Body of pancreas (tissue), 4 donors: ENCODE measurements at regions not wholly inside any gene's neighbourhood (a gene's known extent, or its start where the extent isn't known, plus 50 kb on each side); places are given as distances from the start of the nearest gene placed in this dataset.
A peak's percentile ranks its signal among the peaks of the same experiment; 100 is the strongest.
"Not testable (repeated sequence)": the region's sequence is repeated elsewhere in the genome, so short reads cannot be mapped to it uniquely, and the experiment has no call there.

Experiments
- ATAC-seq: fragments of 150-250 bp; one replicate; pipeline ENCODE4 v1.9.1; 2016
- DNase-seq, 4 donors: peaks; one replicate each; pipeline ENCODE4 v3.0.0-alpha.2; 2019
- H3K27ac ChIP-seq, 4 donors: fragments of 200-600 bp; sonication (generic); 1 replicate in 3 of 4; 2 replicates in 1 of 4; pipeline versions ENCODE4 v1.5.1 to v1.6.1; 2016 to 2019; ENCODE audit warnings: mild to moderate bottlenecking in 1 of 4, mixed read lengths in 1 of 4, moderate library complexity in 1 of 4
- H3K27me3 ChIP-seq, 2 donors: fragments of 200-600 bp; sonication (generic); one replicate each; pipeline ENCODE4 v1.6.0; 2016; ENCODE audit warnings: mild to moderate bottlenecking in 1 of 2
- H3K36me3 ChIP-seq, 2 donors: fragments of 200-600 bp; sonication (generic); replicated peaks in 1 of 2; 2 replicates each; pipeline ENCODE4 v1.5.1; 2016; ENCODE audit warnings: low read depth in 2 of 2; ENCODE audit not compliant: insufficient read depth in 1 of 2
- H3K4me1 ChIP-seq: fragments of 200-600 bp; sonication (generic); one replicate; pipeline ENCODE4 v1.6.0; 2016
- H3K4me3 ChIP-seq, 2 donors: fragments of 200-600 bp; sonication (generic); 1 replicate in 1 of 2; 2 replicates in 1 of 2; pipeline ENCODE4 v1.5.1; 2016 to 2019
- H3K9me3 ChIP-seq, 3 donors: fragments of 200-600 bp; sonication (generic); 1 replicate in 2 of 3; 2 replicates in 1 of 3; pipeline ENCODE4 v1.5.1; 2016
- CTCF ChIP-seq, 7 experiments: fragments of 450-650 bp in 4 of 7; fragments of 200-600 bp in 3 of 7; sonication (generic) in 3 of 7; IDR thresholded peaks; one replicate each; pipeline ENCODE4 v1.5.1; 2016 to 2019; ENCODE audit warnings: antibody characterized with exemption in 7 of 7
- POLR2A ChIP-seq, 3 donors: fragments of 450-650 bp; IDR thresholded peaks; one replicate each; pipeline ENCODE4 v1.6.1; 2016; ENCODE audit warnings: antibody characterized with exemption in 3 of 3, mild to moderate bottlenecking in 2 of 3
- WGBS, 2 donors: methylation state at CpG; one replicate each; pipeline ENCODE4 v1.1.5; 2017; 5-methylcytosine and 5-hydroxymethylcytosine counted together
- intact Hi-C: fragments of 100-400 bp; cut with DNase I; formaldehyde crosslinking; loops from one replicate; pipeline ENCODE4 v1.15.1; 2023

DNA sequence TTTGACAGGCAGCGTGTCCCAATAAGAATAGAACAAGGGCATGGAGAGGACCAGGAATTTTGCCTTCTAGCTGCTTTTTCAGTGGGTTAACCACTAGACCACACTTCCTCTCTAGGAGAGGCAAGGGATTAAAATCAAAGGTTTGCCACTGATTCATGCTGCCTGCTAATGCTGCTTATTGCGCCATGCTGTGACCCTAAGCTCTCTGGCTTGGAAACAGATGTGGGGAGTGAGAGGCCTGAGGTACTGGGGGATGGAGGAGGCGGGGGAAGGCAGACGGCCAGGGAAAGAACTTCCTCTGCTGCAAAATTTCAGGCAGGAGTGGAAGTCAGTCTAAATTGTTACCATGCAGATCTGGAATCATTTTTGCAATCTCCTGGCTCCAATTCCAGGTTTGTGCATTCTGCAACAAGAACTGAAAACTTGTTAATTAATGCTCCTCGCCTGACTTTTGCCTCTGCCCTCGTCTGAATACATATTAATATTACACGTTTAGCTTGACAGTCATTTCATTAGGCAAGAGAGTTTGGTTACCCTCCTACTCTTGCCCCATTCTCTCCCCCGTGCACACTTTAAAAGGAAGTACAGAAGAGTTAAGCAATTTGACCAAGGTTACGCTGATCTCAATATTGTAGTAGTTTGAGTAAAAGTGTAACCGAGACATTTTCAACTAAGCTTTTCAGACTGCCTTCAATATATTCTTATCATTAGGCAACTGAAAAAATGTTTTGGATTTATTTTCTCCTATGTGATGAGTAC, 121.7 kb upstream of the SPRED1 start:
- Histone ChIP-seq H3K36me3 (no peaks in the 10 kb centered on the region), H3K4me3 (no peak overlapping the region), H3K4me1 (no peaks in the 10 kb centered on the region), H3K27me3 (no peaks in the 10 kb centered on the region), H3K27ac (peak overlapping the region in 2 of 4 donors; percentile 55 to 64), H3K9me3 (no peaks in the 10 kb centered on the region)
- no peak for TF ChIP-seq CTCF (IDR thresholded peaks at IDR 0.05)
- no peak for TF ChIP-seq POLR2A (IDR thresholded peaks at IDR 0.05)
- peak; percentile 68 for ATAC-seq
- 20 to 40% methylated on average over 10 of the region's 10 CpGs for WGBS, 2 donors
- intact Hi-C loops, result no loop called here
- peak; percentile 35 to 83 (median 50) for DNase-seq

DNA sequence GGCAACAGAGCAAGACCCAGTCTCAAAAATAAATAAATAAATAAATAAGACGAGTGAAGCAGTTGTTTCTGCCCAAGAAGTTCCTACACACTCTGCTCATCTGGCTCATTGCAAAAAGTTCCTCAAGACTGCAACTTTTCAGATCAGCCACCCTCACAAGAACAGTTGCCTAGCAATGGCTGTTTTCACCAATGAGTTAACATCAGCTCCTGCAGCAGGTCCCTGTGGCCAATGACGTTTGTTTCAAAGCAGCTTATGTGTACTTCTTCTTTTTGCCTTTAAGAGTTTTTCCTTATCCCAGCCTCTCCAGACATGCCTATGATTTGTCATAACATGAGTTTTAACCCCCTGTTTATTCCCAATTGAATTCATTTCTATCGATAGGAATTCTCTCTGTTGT, 118.4 kb upstream of the SPRED1 start:
- H3K4me1 ChIP-seq, result no peaks in the 10 kb centered on the region
- intact Hi-C loops, result no loop called here
- H3K27ac ChIP-seq, result no peak overlapping the region
- ATAC-seq (no peak), DNase-seq (peak in 1 of 4 donors; percentile 64)
- H3K36me3 ChIP-seq, result no peaks in the 10 kb centered on the region
- H3K27me3 ChIP-seq, result no peaks in the 10 kb centered on the region
- H3K9me3 ChIP-seq, result no peaks in the 10 kb centered on the region
- WGBS, 2 donors, result 25 to 41% methylated on average over 3 of the region's 3 CpGs
- no peak overlapping the region for H3K4me3 ChIP-seq
- TF ChIP-seq CTCF (IDR thresholded peaks at IDR 0.05) (no peak), POLR2A (IDR thresholded peaks at IDR 0.05) (no peak)

DNA sequence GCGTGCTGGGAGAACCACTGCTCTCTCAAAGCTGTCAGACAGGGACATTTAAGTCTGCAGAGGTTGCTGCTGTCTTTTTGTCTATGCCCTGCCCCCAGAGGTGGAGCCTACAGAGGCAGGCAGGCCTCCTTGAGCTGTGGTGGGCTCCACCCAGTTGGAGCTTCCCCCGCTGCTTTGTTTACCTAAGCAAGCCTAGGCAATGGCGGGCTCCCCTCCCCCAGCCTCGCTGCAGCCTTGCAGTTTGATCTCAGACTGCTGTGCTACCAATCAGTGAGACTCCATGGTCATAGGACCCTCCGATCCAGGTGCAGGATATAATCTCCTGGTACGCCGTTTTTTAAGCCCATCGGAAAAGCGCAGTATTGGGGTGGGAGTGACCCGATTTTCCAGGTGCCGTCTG, 110.4 kb upstream of the SPRED1 start:
- H3K9me3 ChIP-seq, ATAC-seq, H3K36me3 ChIP-seq, DNase-seq, H3K4me3 ChIP-seq, intact Hi-C loops, H3K4me1 ChIP-seq, H3K27ac ChIP-seq, H3K27me3 ChIP-seq: not testable (repeated sequence)
- WGBS, 2 donors, result 82 to 85% methylated on average over 10 to 11 of the region's 11 CpGs

DNA sequence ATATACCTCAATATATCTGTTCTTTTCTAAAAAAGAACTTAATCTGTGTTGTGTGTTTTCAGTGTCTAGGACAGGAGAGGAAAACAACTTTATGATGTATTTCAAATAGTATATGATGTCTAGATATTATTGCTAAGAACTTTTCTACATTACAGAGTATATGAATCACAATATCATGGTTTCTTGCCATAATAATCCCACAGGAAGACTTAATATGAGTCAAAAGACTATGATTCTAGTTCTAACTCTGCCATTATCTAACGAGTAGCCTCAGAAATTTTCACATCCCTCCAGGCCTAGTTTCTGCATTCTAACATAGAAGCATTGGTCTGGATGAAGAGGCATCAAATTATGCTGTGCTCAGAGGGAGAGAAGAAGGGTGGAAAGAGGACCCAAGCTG, 107.7 kb upstream of the SPRED1 start:
- Histone ChIP-seq H3K27ac (no peak overlapping the region), H3K4me1 (no peaks in the 10 kb centered on the region), H3K36me3 (no peaks in the 10 kb centered on the region), H3K27me3 (no peaks in the 10 kb centered on the region), H3K4me3 (no peak overlapping the region), H3K9me3 (no peaks in the 10 kb centered on the region)
- TF ChIP-seq CTCF (IDR thresholded peaks at IDR 0.05), result no peak
- TF ChIP-seq POLR2A (IDR thresholded peaks at IDR 0.05), result no peak
- no peak for DNase-seq
- no peak for ATAC-seq
- WGBS, 2 donors, result 33 to 52% methylated on average over 1 of the region's 1 CpG
- intact Hi-C loops, result no loop called here

GRCh38 chr15:38145651-38146111, 107.0 kb upstream of the SPRED1 start:
- no peaks in the 10 kb centered on the region for H3K36me3 ChIP-seq
- no peaks in the 10 kb centered on the region for H3K27me3 ChIP-seq
- H3K27ac ChIP-seq, result no peak overlapping the region
- DNase-seq (no peak), ATAC-seq (no peak)
- no peak overlapping the region for H3K4me3 ChIP-seq
- intact Hi-C loops, result no loop called here
- WGBS, 2 donors, result 63 to 67% methylated on average over 5 of the region's 5 CpGs
- TF ChIP-seq POLR2A (IDR thresholded peaks at IDR 0.05) (no peak), CTCF (IDR thresholded peaks at IDR 0.05) (no peak)
- H3K9me3 ChIP-seq, result peaks cover 0 to 3% (median 0%) of the 10 kb centered on the region in 3 donors
- H3K4me1 ChIP-seq, result no peaks in the 10 kb centered on the region
